ENCODE measurements at regions not wholly inside any gene's neighbourhood (a gene's known extent, or its start where the extent isn't known, plus 50 kb on each side); places are given as distances from the start of the nearest gene placed in this dataset.
A peak's percentile ranks its signal among the peaks of the same experiment; 100 is the strongest.
"Not testable (repeated sequence)": the region's sequence is repeated elsewhere in the genome, so short reads cannot be mapped to it uniquely, and the experiment has no call there.

GRCh38 chr7:34392972-34393371, 265.0 kb upstream of the NPSR1 start:
- no peak for DNase-seq (ENCODE audit: low read depth)

GRCh38 chr7:34396437-34397064, 261.5 kb upstream of the NPSR1 start:
- DNase-seq (ENCODE audit: low read depth), result no peak

DNA sequence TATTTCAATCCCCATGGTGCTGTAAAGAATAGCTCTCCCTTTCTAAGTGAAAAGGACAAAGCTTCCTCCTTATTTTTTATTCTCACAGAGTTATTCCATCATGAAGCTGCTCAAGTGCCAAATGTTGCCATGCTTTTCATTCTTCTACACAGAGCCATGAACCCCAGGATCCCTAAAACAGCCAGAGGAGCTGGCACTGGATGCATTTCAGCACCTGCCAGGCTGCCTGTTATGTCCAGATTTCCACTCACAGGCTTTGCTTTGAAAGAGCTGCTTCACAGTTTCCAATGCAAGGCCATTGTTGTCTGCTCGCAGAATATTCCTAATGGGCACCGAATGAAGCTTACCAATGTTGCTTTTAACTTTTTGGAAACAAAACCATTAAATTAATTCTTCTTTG, 256.2 kb upstream of the NPSR1 start:
- no peak for DNase-seq (ENCODE audit: low read depth)

GRCh38 chr7:34406848-34407530, 251.0 kb upstream of the NPSR1 start:
- no peak for DNase-seq (ENCODE audit: low read depth)

- DNase-seq (ENCODE audit: low read depth), result no peak
Observed at GRCh38 chr7:34407586-34407985, 250.4 kb upstream of the NPSR1 start.

GRCh38 chr7:34417781-34418180, 240.2 kb upstream of the NPSR1 start:
- no peak for DNase-seq (ENCODE audit: low read depth)

DNA sequence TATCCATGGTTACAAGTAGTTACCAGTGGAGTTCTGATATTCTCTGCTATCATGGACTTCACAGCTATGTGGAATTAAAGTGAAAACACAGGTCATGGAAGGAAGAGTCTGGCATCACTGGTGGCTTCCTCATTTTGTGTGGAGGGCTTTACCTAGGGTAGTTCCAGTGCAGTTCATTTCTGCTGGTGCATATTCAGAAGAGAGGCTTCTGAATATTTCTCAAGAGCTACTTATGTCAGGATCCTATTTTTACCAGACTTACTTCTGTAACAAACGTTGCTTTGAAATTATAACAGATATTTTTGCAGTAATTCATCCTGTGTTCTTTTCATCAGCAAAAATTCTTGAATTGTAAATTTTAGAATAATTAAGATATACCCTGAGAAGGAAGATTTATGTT, 236.5 kb upstream of the NPSR1 start:
- DNase-seq (ENCODE audit: low read depth), result no peak

GRCh38 chr7:34425194-34425593, 232.8 kb upstream of the NPSR1 start:
- DNase-seq (ENCODE audit: low read depth), result no peak

DNA sequence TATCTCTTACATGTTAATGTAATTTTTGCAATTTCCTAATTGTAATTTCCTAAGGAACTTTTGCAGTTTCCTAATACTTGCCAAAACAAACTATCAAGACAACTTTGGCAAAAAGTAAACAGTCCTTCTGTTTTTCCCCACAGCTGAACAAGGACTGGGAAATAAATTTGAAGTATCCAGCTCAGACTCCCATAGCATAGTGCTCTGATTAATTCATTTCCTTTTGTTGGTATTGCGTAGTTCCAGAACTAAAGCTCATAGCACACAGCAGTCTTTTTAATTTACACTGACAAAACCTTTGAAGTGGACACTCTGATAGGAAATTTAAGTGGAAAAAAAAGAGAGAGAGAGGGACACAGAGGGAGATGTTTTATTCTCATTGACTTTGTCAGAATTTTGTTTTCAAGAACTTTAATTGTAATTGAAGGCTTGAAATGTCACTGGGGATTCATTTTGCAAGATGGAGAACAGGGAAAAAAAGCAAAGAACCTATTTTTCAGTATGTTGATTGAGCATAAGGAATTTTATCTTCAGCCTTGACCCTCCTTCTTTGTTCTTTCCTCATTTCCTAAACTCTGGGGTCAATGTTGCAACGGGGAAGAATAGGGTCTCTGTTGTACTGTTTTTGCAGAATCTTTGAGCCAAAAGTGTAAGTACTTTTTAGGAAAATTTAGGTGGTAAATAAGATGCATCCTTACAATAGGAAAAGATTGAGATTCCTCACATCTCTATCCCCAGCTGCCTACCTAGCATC, 232.2 kb upstream of the NPSR1 start:
- no peak for DNase-seq (ENCODE audit: low read depth)

DNA sequence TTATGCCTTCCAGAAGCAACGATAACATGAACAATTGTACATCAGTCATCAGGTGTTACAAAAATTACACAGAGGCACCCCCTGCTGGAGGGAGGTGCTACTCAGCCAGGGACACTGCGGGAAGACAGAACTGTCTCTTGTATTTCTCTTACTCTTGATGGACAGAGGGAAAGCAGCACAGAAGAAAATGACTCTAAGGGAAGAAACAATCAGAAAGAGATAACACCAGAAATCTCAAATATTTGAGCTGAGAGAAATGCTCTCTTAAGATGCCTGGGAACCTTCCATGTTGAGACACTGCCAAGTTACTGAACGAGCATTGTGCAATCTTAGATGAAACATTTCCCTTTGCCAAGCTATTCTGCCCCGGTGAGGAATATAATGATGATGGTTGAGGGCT, 227.6 kb upstream of the NPSR1 start:
- peak; percentile 2 for DNase-seq (ENCODE audit: low read depth)

DNA sequence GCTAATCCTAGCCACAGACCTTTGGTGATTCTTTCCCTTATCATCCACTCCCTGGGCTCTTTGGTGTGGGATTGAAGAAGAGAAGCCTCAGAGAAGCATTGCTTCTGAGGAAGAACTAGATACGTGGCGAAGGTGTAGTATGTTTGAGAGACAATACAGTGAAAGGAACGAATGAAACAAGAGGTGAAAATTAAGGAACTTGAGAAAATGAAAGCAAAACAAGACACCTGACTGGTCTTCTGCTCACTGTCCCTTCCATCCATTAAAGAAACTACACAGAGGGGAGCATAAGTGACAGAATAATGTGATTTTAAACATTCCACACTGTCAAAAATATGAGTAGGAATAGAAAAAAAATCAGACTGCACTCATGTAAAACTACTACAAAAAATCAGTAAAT, 219.6 kb upstream of the NPSR1 start:
- DNase-seq (ENCODE audit: low read depth), result no peak

GRCh38 chr7:34445653-34446052, 212.4 kb upstream of the NPSR1 start:
- no peak for DNase-seq (ENCODE audit: low read depth)

DNA sequence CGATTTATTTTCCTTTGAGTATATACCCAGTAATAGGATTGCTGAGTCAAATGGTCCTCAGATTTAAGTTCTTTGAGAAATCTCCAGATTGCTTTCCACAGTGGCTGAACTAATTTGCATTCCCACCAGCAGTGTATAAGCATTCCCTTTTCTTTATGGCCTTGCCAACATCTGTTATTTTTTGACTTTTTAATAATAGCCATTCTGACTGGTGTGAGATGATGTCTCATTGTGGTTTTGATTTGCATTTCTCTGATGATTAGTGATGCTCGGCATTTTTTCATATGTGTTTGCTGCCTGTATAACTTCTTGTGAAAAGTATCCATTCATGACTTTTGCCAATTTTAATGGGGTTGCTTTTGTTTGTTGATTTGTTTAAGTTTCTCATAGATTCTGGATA, 209.5 kb upstream of the NPSR1 start:
- DNase-seq (ENCODE audit: low read depth), result not testable (repeated sequence)

DNA sequence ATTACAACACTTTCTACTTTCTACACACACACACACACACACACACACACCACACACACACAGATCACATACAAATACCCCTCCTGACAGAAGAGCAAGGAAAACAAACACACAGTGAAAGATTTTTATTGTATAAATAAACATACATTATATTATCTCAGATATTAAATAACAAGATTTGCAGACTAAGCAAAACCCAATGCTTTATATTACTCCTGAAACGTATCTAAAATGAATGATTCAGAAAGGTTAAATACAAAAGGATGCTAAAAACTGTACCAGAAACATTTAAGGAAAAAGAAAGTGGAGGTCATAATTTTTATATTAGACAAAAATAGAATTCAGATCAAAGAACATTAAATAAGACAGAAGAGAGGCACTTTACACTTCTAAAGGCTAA, 208.3 kb upstream of the NPSR1 start:
- no peak for DNase-seq (ENCODE audit: low read depth)

DNA sequence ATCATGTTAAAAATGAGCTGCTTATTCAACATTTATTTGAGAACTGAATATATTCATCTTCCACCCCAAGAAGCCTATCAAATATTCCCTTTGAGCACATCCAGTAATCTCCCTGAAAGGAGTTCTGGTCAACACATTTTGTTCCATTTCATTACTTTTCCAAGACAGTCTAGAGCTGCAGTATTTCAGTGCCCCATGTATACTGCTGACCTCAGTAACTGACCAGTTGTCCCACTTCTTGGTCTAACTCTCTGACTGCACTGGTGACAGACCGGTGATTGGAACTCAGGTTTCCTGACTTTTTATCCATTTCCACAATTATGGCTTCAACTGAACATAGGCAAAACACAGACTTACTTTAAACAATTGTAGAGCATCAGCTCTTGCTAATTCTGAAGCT, 206.8 kb upstream of the NPSR1 start:
- DNase-seq (ENCODE audit: low read depth), result no peak

DNA sequence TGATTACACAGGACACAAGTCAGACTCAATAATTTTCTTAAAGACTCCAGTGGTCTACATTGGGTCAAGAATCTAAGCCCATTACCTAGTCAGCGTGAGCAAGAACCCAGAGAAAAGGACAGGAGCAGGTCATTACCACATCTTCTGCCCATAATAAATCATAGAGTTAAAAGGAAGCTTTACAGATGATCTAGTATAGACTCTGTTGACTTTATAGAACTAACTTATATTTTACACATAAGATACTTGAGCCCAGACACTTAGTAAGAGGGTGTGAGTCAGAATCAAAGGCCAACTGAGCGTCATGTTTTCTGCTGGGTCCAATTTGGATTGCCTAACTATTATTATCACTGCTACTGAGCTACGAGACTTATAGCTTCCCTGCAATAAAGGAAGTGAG, 206.1 kb upstream of the NPSR1 start:
- no peak for DNase-seq (ENCODE audit: low read depth)

DNA sequence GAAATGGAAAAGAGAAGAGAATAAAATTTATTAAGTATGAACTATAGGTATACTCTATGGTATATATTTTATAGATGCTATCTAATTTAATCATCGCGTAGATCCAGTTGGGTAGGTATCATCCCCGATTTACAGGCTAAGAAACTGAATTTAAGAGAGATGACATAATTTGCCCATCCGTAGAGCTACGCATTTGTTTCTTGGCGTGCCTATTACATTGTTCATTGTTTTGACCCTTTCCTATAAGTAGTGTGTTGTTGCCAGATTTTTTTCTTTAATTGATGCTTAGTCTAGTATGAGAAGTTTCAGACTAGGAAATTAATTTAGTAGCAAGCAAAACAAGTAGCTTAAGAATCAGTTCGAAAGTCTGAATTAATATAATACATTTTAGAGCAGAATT, 205.7 kb upstream of the NPSR1 start:
- no peak for DNase-seq (ENCODE audit: low read depth)

DNA sequence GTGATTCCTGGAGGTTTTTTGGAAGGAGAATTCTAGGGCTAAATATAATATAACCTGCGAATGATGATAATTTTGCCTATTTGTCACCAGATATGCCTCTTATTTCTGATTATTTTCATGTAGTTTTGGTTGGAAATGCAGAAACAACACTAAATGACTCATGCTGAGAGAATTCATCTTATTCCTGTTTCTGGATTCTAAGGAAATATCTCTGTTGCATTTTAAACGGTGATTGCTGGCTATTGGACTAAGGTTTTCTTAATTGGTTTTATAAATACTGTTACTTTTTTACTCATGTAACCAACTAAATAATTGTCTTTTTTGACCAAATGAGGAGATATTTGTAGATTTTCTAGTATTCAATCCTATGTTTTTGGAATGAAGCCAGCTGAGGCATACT, 204.9 kb upstream of the NPSR1 start:
- DNase-seq (ENCODE audit: low read depth), result no peak

- no peak for DNase-seq (ENCODE audit: low read depth)
Observed at GRCh38 chr7:34454381-34454780, 203.6 kb upstream of the NPSR1 start.

DNA sequence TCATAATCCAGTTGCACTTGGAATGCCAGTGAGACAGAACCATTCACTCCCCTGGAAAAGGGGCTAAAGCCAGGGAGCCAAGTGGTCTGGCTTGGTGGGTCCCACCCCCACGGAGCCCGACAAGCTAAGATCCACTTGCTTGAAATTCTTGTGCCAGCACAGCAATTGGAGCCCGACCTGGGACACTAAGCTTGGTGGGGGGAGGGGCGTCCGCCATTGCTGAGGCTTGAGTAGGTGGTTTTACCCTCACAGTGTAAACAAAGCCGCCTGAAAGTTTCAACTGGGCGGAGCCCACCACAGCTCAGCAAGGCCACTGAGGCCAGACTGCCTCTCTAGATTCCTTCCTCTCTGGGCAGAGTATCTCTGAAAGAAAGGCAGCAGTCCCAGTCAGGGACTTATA, 200.7 kb upstream of the NPSR1 start:
- no peak for DNase-seq (ENCODE audit: low read depth)

DNA sequence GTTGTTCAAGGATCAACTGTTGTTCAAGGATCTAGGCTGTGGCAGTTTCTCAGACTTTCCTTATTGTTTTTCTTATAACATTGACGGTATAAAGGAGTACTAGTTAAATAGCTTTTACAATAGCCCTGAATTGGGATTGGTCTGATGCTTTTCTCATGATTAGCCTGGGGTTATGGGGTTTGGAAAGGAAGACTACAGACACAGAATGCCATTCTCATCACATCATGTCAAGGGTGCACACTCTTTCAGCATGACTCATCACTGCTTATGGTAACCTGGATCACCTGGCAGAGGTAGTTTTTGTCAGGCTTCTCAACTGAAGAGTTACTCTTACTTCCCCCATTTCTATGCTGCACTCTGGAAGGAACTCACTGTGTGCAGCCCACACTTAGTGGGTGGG, 194.2 kb upstream of the NPSR1 start:
- DNase-seq (ENCODE audit: low read depth), result no peak

DNA sequence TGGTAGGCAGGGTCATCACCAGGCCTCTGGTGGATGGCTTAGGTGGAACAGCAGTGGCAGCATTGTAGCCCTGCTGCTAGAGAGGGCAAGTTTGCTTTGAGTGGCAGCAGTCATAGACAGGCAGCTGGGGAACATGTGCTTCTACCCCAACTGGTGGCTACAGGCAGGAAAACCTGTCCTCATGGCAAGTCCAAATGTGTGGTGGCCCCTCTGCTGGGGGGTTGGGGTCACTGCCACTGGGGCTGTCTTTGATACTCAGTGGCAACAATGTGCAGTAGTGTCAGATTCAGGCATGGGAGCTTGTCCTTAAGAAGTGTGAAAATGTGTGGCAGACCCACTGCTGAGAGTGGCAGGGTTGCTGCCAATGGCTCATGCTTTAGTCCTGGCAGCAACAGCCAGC, 186.2 kb upstream of the NPSR1 start:
- DNase-seq (ENCODE audit: low read depth), result no peak

DNA sequence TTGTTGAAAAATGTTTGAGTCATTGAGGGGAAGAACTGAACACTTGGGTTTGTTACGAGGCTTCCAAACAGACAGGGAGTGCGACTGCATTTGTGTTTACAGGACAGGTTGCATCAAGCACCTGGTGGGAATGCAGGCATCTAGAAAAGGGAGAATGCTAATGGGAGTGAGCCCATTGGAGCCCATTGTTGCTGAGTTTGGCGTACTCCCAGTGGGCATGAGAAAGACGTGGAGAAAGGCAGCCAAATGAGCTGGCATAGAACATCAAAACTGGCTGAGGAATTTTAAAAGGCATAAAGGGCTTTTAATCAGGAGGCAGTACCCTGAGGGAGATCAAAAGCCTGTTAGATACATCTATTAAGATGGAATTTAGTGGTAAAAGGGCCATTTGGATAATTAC, 171.6 kb upstream of the NPSR1 start:
- no peak for DNase-seq (ENCODE audit: low read depth)

Data from fibroblast of gingiva (primary cell).